HPDE6-E6E7 (cell line): ENCODE measurements at regions not wholly inside any gene's neighbourhood (a gene's known extent, or its start where the extent isn't known, plus 50 kb on each side); places are given as distances from the start of the nearest gene placed in this dataset.
"Not testable (repeated sequence)": the region's sequence is repeated elsewhere in the genome, so short reads cannot be mapped to it uniquely, and the experiment has no call there.

Experiments used
- DNase-seq: peaks from one replicate; pipeline ENCODE4 v3.0.0; 2011; ENCODE audit warnings: missing footprints; ENCODE audit errors: extremely low spot score

- DNase-seq = no peak
These were observed 337.6 kb downstream of the FGF10 start for GRCh38 chr5:44051591-44051990.

GRCh38 chr5:44048276-44048984, 340.8 kb downstream of the FGF10 start:
- DNase-seq = no peak

GRCh38 chr5:44046619-44047364, 342.4 kb downstream of the FGF10 start:
- no peak for DNase-seq

- DNase-seq = not testable (repeated sequence)
These were observed 344.7 kb downstream of the FGF10 start for GRCh38 chr5:44044549-44044948.

GRCh38 chr5:44028226-44028625, 361.0 kb downstream of the FGF10 start:
- no peak for DNase-seq

GRCh38 chr5:44022622-44023021, 366.6 kb downstream of the FGF10 start:
- DNase-seq = no peak

- no peak for DNase-seq
These were observed 377.7 kb downstream of the FGF10 start for GRCh38 chr5:44011518-44011917.

GRCh38 chr5:44002381-44002901, 386.8 kb downstream of the FGF10 start:
- DNase-seq = no peak

GRCh38 chr5:44001675-44002380, 387.4 kb downstream of the FGF10 start:
- DNase-seq = no peak

- DNase-seq = no peak
These were observed 388.0 kb downstream of the FGF10 start for GRCh38 chr5:44001236-44001635.

GRCh38 chr5:43997647-43998272, 391.5 kb downstream of the FGF10 start:
- DNase-seq = no peak

GRCh38 chr5:43996221-43996620, 393.0 kb downstream of the FGF10 start:
- no peak for DNase-seq

- no peak for DNase-seq
These were observed 391.4 kb downstream of the NNT start for GRCh38 chr5:43994352-43994708.

GRCh38 chr5:43993634-43994351, 390.8 kb downstream of the NNT start:
- no peak for DNase-seq

GRCh38 chr5:43985411-43985810, 382.4 kb downstream of the NNT start:
- no peak for DNase-seq

GRCh38 chr5:43981556-43981955, 378.6 kb downstream of the NNT start:
- no peak for DNase-seq

GRCh38 chr5:43973908-43974307, 370.9 kb downstream of the NNT start:
- no peak for DNase-seq

- no peak for DNase-seq
These were observed 370.3 kb downstream of the NNT start for GRCh38 chr5:43973318-43973717.

GRCh38 chr5:43967165-43967564, 364.2 kb downstream of the NNT start:
- no peak for DNase-seq

- no peak for DNase-seq
These were observed 356.2 kb downstream of the NNT start for GRCh38 chr5:43959144-43959543.

GRCh38 chr5:43947935-43948334, 345.0 kb downstream of the NNT start:
- DNase-seq = no peak
